ENCODE measurements at regions not wholly inside any gene's neighbourhood (a gene's known extent, or its start where the extent isn't known, plus 50 kb on each side); places are given as distances from the start of the nearest gene placed in this dataset.

- H3K4me3 ChIP-seq, result no peak overlapping the region
- intact Hi-C loops (cut with micrococcal nuclease), result no loop called here
- in situ Hi-C loops (cut with MboI), result no loop called here
- H4K20me1 ChIP-seq (replicated peaks; ENCODE audit: control insufficient read depth, insufficient read depth, low read length), result no peaks in the 10 kb centered on the region
- ChIA-PET POLR2A (no interaction called here), CTCF (ENCODE audit: low intra/inter-chr PET ratio) (no interaction called here)
- no peak overlapping the region for H3K27ac ChIP-seq (ENCODE audit: extremely low read depth, low read depth, low read length)
- no peaks in the 10 kb centered on the region for H3K27me3 ChIP-seq (ENCODE audit: control insufficient read depth in 2 of 2, insufficient read depth in 2 of 2, low read length in 2 of 2)
- H3K79me2 ChIP-seq (ENCODE audit: control insufficient read depth, insufficient read depth, low read length), result no peaks in the 10 kb centered on the region
- no TSS peak for BruUV-seq (replicated peaks)
- no peak overlapping the region for H3K9ac ChIP-seq (ENCODE audit: insufficient read depth in 1 of 2, low read depth in 2 of 2, low read length in 2 of 2)
- no peak overlapping the region for H3K4me2 ChIP-seq (ENCODE audit: insufficient read depth, low read length)
- no peaks in the 10 kb centered on the region for H3K36me3 ChIP-seq (ENCODE audit: control insufficient read depth, insufficient read depth, low read length)
- no peak overlapping the region for H2AFZ ChIP-seq (ENCODE audit: low read depth, low read length)
- 0% methylated on average over 1 of the region's 1 CpG for WGBS (ENCODE audit: insufficient coverage, low coverage, missing lambda C conversion rate)
- no peaks in the 10 kb centered on the region for H3K4me1 ChIP-seq (replicated peaks in 1 of 2; ENCODE audit: control insufficient read depth in 2 of 2, insufficient read depth in 2 of 2, low read length in 2 of 2)
- no peak for ATAC-seq
- H3K9me3 ChIP-seq (replicated peaks; ENCODE audit: control insufficient read depth, insufficient read depth, low read depth, low read length), result no peaks in the 10 kb centered on the region
- no peak for FAIRE-seq
- no peak for DNase-seq (ENCODE audit: extremely low read depth in 1 of 4, low spot score in 3 of 4)
- H3K9me1 ChIP-seq (ENCODE audit: control insufficient read depth, insufficient read depth, low read length), result no peaks in the 10 kb centered on the region
- TF ChIP-seq ZNF561 (CRISPR knock-in tag; conservative IDR thresholded peaks at IDR 0.05) (no peak), TRIM24 (IDR thresholded peaks at IDR 0.05) (no peak), SMARCC2 (IDR thresholded peaks at IDR 0.05; ENCODE audit: low read depth) (no peak), ZFP1 (CRISPR knock-in tag; IDR thresholded peaks at IDR 0.05) (no peak)
These were observed 480.7 kb upstream of the NWD2 start for GRCh38 chr4:36763814-36764213.

GRCh38 chr4:36767596-36767995 lies 476.9 kb upstream of the NWD2 start:
- WGBS (ENCODE audit: insufficient coverage, low coverage, missing lambda C conversion rate), result 28% methylated on average over 1 of the region's 1 CpG
- FAIRE-seq (no peak), ATAC-seq (no peak), DNase-seq (ENCODE audit: extremely low read depth in 1 of 4, low spot score in 3 of 4) (no peak)
- no peaks in the 10 kb centered on the region for H3K9me1 ChIP-seq (ENCODE audit: control insufficient read depth, insufficient read depth, low read length)
- no peak overlapping the region for H2AFZ ChIP-seq (ENCODE audit: low read depth, low read length)
- no peaks in the 10 kb centered on the region for H3K36me3 ChIP-seq (ENCODE audit: control insufficient read depth, insufficient read depth, low read length)
- no peaks in the 10 kb centered on the region for H3K9me3 ChIP-seq (replicated peaks; ENCODE audit: control insufficient read depth, insufficient read depth, low read depth, low read length)
- no peak overlapping the region for H3K4me3 ChIP-seq
- H4K20me1 ChIP-seq (replicated peaks; ENCODE audit: control insufficient read depth, insufficient read depth, low read length), result no peaks in the 10 kb centered on the region
- ChIA-PET POLR2A (no interaction called here), CTCF (ENCODE audit: low intra/inter-chr PET ratio) (no interaction called here)
- H3K79me2 ChIP-seq (ENCODE audit: control insufficient read depth, insufficient read depth, low read length), result no peaks in the 10 kb centered on the region
- no peaks in the 10 kb centered on the region; a peak in 1 of 5 replicates for H3K4me1 ChIP-seq (replicated peaks in 1 of 2; ENCODE audit: control insufficient read depth in 2 of 2, insufficient read depth in 2 of 2, low read length in 2 of 2)
- no peak overlapping the region for H3K9ac ChIP-seq (ENCODE audit: insufficient read depth in 1 of 2, low read depth in 2 of 2, low read length in 2 of 2)
- intact Hi-C loops (cut with micrococcal nuclease) (no loop called here), in situ Hi-C loops (cut with MboI) (no loop called here)
- no peak overlapping the region for H3K4me2 ChIP-seq (ENCODE audit: insufficient read depth, low read length)
- H3K27ac ChIP-seq (ENCODE audit: extremely low read depth, low read depth, low read length), result no peak overlapping the region
- no peaks in the 10 kb centered on the region for H3K27me3 ChIP-seq (ENCODE audit: control insufficient read depth in 2 of 2, insufficient read depth in 2 of 2, low read length in 2 of 2)
- no TSS peak for BruUV-seq (replicated peaks)
- TF ChIP-seq GATA2 (CRISPR knock-in tag; IDR thresholded peaks at IDR 0.05) (no peak), GTF2B (IDR thresholded peaks at IDR 0.05; ENCODE audit: extremely low read depth, insufficient read length) (no peak), HMBOX1 (IDR thresholded peaks at IDR 0.05) (no peak), ATF3 (IDR thresholded peaks at IDR 0.05) (no peak), ATF3 (CRISPR knock-in tag; conservative IDR thresholded peaks at IDR 0.05) (no peak), HDAC2 (IDR thresholded peaks at IDR 0.05) (no peak), CBX1 (IDR thresholded peaks at IDR 0.05; ENCODE audit: low read depth) (no peak), ZNF175 (CRISPR knock-in tag; IDR thresholded peaks at IDR 0.05; ENCODE audit: low read depth) (no peak), ZNF511 (CRISPR knock-in tag; IDR thresholded peaks at IDR 0.05) (no peak), PHF8 (IDR thresholded peaks at IDR 0.05; ENCODE audit: borderline replicate concordance, low read length) (no peak), CBFA2T2 (conservative IDR thresholded peaks at IDR 0.05) (no peak), CSDE1 (IDR thresholded peaks at IDR 0.05) (no peak), MEF2A (IDR thresholded peaks at IDR 0.05; ENCODE audit: control insufficient read depth, low read depth, low read length) (no peak)
